HepG2 (cell line): ENCODE measurements at regions not wholly inside any gene's neighbourhood (a gene's known extent, or its start where the extent isn't known, plus 50 kb on each side); places are given as distances from the start of the nearest gene placed in this dataset.
A peak's percentile ranks its signal among the peaks of the same experiment; 100 is the strongest.

Experiments
- ARNT ChIP-seq: fragments of 450-650 bp; IDR thresholded peaks from 2 replicates; pipeline ENCODE4 v1.6.1; 2017
- FOXA3 ChIP-seq: IDR thresholded peaks from 2 replicates; pipeline ENCODE4 v1.6.1; 2016; ENCODE audit warnings: missing genetic modification reagents, missing compliant biosample characterization
- FOXJ3 ChIP-seq: sonication (generic); formaldehyde crosslinking; IDR thresholded peaks from 2 replicates; pipeline ENCODE4 v1.4.0; 2020; ENCODE audit warnings: missing genetic modification reagents, mild to moderate bottlenecking, borderline replicate concordance
- GFI1 ChIP-seq: sonication (generic); formaldehyde crosslinking; IDR thresholded peaks from 2 replicates; pipeline ENCODE4 v1.5.0; 2020; ENCODE audit warnings: missing genetic modification reagents, mild to moderate bottlenecking, borderline replicate concordance
- GTF2F1 ChIP-seq: fragments of 150-350 bp; IDR thresholded peaks from 2 replicates; pipeline ENCODE4 v1.6.1; 2014; ENCODE audit warnings: low read length
- KLF6 ChIP-seq: IDR thresholded peaks from 2 replicates; pipeline ENCODE4 v1.8.0; 2016; ENCODE audit warnings: missing biosample characterization, missing genetic modification reagents
- NFRKB ChIP-seq: fragments of 450-650 bp; IDR thresholded peaks from 2 replicates; pipeline ENCODE4 v1.6.1; 2017
- PCBP2 ChIP-seq: fragments of 200-400 bp; formaldehyde crosslinking; optimal IDR thresholded peaks from 2 replicates; pipeline ENCODE3; 2018; ENCODE audit warnings: low read length, low read depth; ENCODE audit not compliant: poor library complexity, severe bottlenecking
- PHF5A ChIP-seq: IDR thresholded peaks from one replicate; pipeline ENCODE4 v1.6.1; 2018; ENCODE audit warnings: low read depth, missing genetic modification reagents; ENCODE audit not compliant: unreplicated experiment
- POLR2A ChIP-seq, 2 experiments: IDR thresholded peaks; 2 replicates each; pipeline ENCODE4 v1.6.1; 2011; ENCODE audit warnings: low read depth in 2 of 2, low read length in 2 of 2, mild to moderate bottlenecking in 1 of 2, moderate library complexity in 1 of 2; ENCODE audit not compliant: insufficient read depth in 1 of 2
- SNAPC2 ChIP-seq: sonication (generic); formaldehyde crosslinking; IDR thresholded peaks from 2 replicates; pipeline ENCODE4 v1.8.1; 2022; ENCODE audit warnings: mild to moderate bottlenecking, missing genetic modification reagents
- SNAPC4 ChIP-seq: sonication (generic); formaldehyde crosslinking; IDR thresholded peaks from 2 replicates; pipeline ENCODE4 v1.4.0; 2020; ENCODE audit warnings: mild to moderate bottlenecking, missing genetic modification reagents
- SOX6 ChIP-seq, 2 experiments: fragments of 450-650 bp in 1 of 2; sonication (generic) in 1 of 2; formaldehyde crosslinking in 1 of 2; IDR thresholded peaks; 2 replicates each; pipeline versions ENCODE4 v1.4.0 to v1.6.1; 2017 to 2020; ENCODE audit warnings: antibody characterized with exemption in 1 of 2, mild to moderate bottlenecking in 1 of 2, missing genetic modification reagents in 1 of 2
- TEAD2 ChIP-seq: sonication (generic); formaldehyde crosslinking; IDR thresholded peaks from 2 replicates; pipeline ENCODE4 v1.9.0; 2021; ENCODE audit warnings: missing genetic modification reagents
- UBTF ChIP-seq: sonication (generic); formaldehyde crosslinking; IDR thresholded peaks from 2 replicates; pipeline ENCODE4 v1.4.0; 2020; ENCODE audit warnings: mild to moderate bottlenecking, missing genetic modification reagents
- ZNF20 ChIP-seq: sonication (generic); formaldehyde crosslinking; IDR thresholded peaks from 2 replicates; pipeline ENCODE4 v1.4.0; 2020; ENCODE audit warnings: mild to moderate bottlenecking, moderate library complexity, missing genetic modification reagents
- ZNF414 ChIP-seq: sonication (generic); formaldehyde crosslinking; IDR thresholded peaks from 2 replicates; pipeline ENCODE4 v1.5.0; 2020; ENCODE audit warnings: missing genetic modification reagents
- ZNF512B ChIP-seq: sonication (generic); formaldehyde crosslinking; IDR thresholded peaks from 2 replicates; pipeline ENCODE4 v1.5.1; 2020; ENCODE audit warnings: missing genetic modification reagents, mild to moderate bottlenecking, borderline replicate concordance
- ZSCAN9 ChIP-seq: IDR thresholded peaks from 2 replicates; pipeline ENCODE4 v1.6.1; 2016; ENCODE audit warnings: borderline replicate concordance

GRCh38 chr10:30542001-30542894 lies 87.3 kb downstream of the LYZL2 start (continued):
- TF ChIP-seq ZNF512B (peak; percentile 79; the same call in 1 of the 2 replicates), ARNT (no peak), POLR2A (IDR thresholded peaks at IDR 0.05; ENCODE audit: insufficient read depth in 1 of 2, low read depth in 2 of 2, low read length in 2 of 2) (no peak), ZNF414 (CRISPR knock-in tag) (peak; percentile 58), FOXJ3 (CRISPR knock-in tag) (peak; percentile 99), GTF2F1 (no peak), KLF6 (peak; percentile 77; the same call in 1 of the 2 replicates), UBTF (CRISPR knock-in tag) (no peak), PCBP2 (no peak), TEAD2 (CRISPR knock-in tag) (no peak), SOX6 (IDR thresholded peaks at IDR 0.05) (no peak), SOX6 (CRISPR knock-in tag; IDR thresholded peaks at IDR 0.05) (peak; percentile 99), SNAPC4 (CRISPR knock-in tag) (no peak), NFRKB (no peak), FOXA3 (peak; percentile 97), ZNF20 (CRISPR knock-in tag) (no peak), SNAPC2 (CRISPR knock-in tag) (peak; percentile 74; the same call in 1 of the 2 replicates), GFI1 (CRISPR knock-in tag) (peak; percentile 85), ZSCAN9 (CRISPR knock-in tag) (peak; percentile 43; the same call in 1 of the 2 replicates), PHF5A (peak; percentile 32)
